HG02763 (cell line): ENCODE measurements at regions not wholly inside any gene's neighbourhood (a gene's known extent, or its start where the extent isn't known, plus 50 kb on each side); places are given as distances from the start of the nearest gene placed in this dataset.

ENCODE experiments used
- ATAC-seq: cut with Tn5 transposase; IDR thresholded peaks from one replicate; pipeline ENCODE4 v1.9.1; 2021; ENCODE audit warnings: mild to moderate bottlenecking, moderate library complexity; ENCODE audit not compliant: unreplicated experiment

- no peak for ATAC-seq
Measured at GRCh38 chr2:118791483-118791882, 56.0 kb downstream of the EN1 start.

GRCh38 chr2:118786746-118787145, 60.7 kb downstream of the EN1 start:
- no peak for ATAC-seq

GRCh38 chr2:118784860-118785259, 62.6 kb downstream of the EN1 start:
- no peak for ATAC-seq

- no peak for ATAC-seq
Measured at GRCh38 chr2:118779362-118779761, 68.1 kb downstream of the EN1 start.

- ATAC-seq: no peak
Measured at GRCh38 chr2:118774458-118775133, 72.9 kb downstream of the EN1 start.

GRCh38 chr2:118773826-118774225, 73.6 kb downstream of the EN1 start:
- ATAC-seq: no peak

- ATAC-seq: no peak
Measured at GRCh38 chr2:118772487-118773200, 74.8 kb downstream of the EN1 start.

GRCh38 chr2:118769707-118770400, 77.6 kb downstream of the EN1 start:
- ATAC-seq: no peak

GRCh38 chr2:118766871-118767270, 80.6 kb downstream of the EN1 start:
- ATAC-seq: no peak

- ATAC-seq: no peak
Measured at GRCh38 chr2:118764855-118765254, 82.6 kb downstream of the EN1 start.

GRCh38 chr2:118763797-118764196, 83.7 kb downstream of the EN1 start:
- no peak for ATAC-seq

- ATAC-seq: no peak
Measured at GRCh38 chr2:118762290-118762689, 85.2 kb downstream of the EN1 start.

- ATAC-seq: no peak
Measured at GRCh38 chr2:118761771-118762170, 85.7 kb downstream of the EN1 start.

- no peak for ATAC-seq
Measured at GRCh38 chr2:118755901-118756300, 91.5 kb downstream of the EN1 start.

GRCh38 chr2:118755384-118755783, 92.1 kb downstream of the EN1 start:
- no peak for ATAC-seq

GRCh38 chr2:118752762-118753429, 94.6 kb downstream of the EN1 start:
- ATAC-seq: no peak

GRCh38 chr2:118750959-118751565, 96.4 kb downstream of the EN1 start:
- no peak for ATAC-seq

GRCh38 chr2:118748245-118748885, 99.1 kb downstream of the EN1 start:
- no peak for ATAC-seq

- no peak for ATAC-seq
Measured at GRCh38 chr2:118747637-118748036, 99.8 kb downstream of the EN1 start.

- no peak for ATAC-seq
Measured at GRCh38 chr2:118747066-118747465, 100.4 kb downstream of the EN1 start.
